GM18502 (cell line): ENCODE measurements at regions not wholly inside any gene's neighbourhood (a gene's known extent, or its start where the extent isn't known, plus 50 kb on each side); places are given as distances from the start of the nearest gene placed in this dataset.

ENCODE experiments used
- ATAC-seq: cut with Tn5 transposase; IDR thresholded peaks from one replicate; pipeline ENCODE4 v1.9.1; 2021; ENCODE audit warnings: mild to moderate bottlenecking; ENCODE audit not compliant: unreplicated experiment, poor library complexity

DNA sequence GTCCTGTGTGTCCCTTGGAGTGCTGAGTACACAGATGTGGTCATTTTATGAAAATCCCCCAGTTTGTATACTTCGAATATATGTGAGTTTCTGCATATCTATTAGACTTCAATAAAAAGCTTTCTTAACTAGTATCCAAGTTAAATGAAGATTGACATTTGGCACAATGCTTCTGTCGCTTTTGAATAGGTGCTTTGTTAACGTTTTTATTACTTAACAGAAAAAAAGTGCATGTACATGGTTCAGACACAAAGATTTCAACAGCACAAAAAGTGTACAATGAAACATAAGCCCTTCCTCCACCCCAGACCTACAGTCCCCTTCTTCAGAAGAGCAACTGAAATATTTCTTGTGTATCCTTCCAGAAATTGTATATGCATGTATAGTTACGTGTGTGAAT, 427.4 kb upstream of the PROK2 start:
- no peak for ATAC-seq

DNA sequence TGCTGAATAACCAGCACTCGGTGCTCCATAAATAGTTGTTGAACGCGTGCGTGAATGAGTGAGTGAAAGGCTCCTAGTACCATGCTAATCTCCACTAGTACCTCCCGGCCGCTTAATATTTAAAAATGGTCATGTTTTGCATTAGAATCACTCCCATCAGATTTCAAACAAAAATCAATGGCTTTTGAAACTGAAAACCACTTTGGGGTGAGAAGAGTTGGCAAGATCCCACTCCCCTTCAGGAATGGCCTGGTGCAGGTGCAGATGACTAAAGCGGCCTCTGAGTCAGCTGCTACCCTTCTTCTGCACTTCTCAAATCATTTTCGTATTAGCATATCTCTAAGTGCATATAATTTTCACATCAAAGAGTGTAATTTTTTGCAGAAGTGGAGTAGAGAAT, 425.3 kb upstream of the PROK2 start:
- no peak for ATAC-seq

GRCh38 chr3:72205297-72205826, 420.4 kb upstream of the PROK2 start:
- no peak for ATAC-seq

DNA sequence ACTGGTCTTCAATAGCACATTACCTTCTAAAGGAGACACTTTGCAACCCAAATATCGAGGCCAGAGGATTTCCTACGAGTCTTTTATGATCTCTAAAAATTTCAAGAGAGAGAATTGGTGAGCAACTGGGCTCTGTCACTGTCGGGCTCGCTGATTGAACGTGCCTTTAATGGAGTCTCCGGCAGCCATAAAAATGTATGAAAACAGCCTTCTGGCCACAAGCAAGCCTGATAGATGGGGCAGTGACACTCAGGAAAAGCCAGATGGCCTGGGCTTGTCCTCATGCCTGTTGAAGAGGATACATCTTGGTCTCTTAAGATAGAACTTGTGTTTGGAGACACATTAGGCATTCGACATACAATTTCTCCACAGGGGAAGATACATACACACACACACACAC, 419.5 kb upstream of the PROK2 start:
- ATAC-seq = no peak

GRCh38 chr3:72203613-72204349, 418.8 kb upstream of the PROK2 start:
- ATAC-seq = no peak

DNA sequence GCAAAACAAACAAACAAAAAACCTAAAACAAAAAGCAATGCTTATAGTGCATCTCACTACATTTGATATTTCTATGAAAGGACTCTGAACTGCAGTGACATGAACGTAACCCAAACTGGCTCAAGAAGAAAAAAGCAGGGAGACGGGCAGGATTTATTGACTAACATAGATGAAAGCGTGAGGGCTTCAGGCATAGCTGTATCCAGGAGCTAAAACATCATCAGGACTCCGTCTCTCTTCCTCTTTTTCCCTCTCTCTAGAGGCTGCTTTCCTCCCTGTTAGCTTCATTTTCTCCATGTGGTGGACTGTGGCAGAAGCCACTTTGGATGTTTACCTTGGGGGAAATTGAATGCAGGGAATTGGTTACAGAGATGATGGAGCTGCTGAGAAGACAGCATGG, 418.2 kb upstream of the PROK2 start:
- ATAC-seq = no peak

DNA sequence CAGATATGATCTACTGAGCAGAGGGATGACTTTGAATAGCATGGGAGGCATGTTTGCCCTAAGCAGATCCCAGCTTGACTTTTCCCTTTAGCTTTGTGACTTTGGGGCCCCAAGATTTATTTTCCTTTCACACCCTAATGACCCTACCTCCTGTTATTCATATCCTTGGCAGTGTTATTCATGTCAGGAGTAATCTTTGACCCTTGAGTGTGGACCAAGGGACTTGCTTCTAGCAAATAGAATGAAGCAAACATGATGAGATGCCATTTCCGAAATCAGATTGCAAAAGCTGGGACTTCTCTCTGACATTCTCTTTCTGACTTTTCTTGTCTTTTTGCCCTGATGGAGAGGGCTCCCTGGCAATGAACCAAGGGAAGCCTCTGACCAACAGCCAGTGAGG, 415.4 kb upstream of the PROK2 start:
- no peak for ATAC-seq

DNA sequence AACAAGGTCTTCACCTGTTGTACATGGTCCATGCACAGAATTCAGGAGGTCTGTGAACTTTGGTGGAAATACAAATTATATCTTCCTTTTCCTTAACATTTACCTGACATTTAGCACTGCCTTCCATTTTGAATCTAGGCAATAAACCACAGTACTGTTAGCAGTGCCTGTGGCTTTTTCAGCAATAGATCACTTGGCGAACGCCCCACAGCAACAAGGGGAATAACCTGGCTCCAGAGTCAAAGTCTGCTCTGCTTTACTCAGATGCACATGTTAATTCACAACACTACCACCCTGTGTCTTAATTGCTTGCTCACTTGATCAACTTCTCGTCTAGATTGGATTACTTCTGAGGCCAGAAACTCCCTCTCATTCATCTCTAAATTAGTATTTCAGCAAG, 414.6 kb upstream of the PROK2 start:
- no peak for ATAC-seq

DNA sequence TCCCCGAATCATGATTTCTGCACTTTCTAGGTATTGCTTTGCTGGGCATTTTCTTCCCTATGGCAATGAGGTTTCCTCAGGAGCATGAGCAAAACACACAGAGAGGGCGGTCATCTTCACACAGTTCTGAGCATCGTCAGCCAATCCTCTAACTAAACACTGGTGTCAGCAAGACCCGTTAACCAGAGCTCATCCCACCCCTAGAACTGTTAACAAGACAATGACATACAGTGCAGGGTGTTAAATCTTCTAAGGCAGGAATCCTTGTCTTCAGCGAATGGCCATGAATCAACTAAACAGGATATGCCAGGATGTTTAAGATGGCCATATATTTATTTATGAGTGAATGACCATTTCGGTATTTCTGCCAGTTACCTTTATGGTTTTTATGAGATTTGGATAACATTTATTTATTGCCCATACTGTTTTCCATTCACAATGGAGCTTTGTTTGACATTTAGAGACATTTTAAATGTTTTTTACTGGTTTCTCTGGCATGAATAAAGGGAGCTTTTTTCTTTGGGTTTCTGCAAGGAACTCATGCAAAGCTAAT, 411.5 kb upstream of the PROK2 start:
- ATAC-seq = no peak

- no peak for ATAC-seq
These were observed 410.9 kb upstream of the PROK2 start for GRCh38 chr3:72195895-72196294.

DNA sequence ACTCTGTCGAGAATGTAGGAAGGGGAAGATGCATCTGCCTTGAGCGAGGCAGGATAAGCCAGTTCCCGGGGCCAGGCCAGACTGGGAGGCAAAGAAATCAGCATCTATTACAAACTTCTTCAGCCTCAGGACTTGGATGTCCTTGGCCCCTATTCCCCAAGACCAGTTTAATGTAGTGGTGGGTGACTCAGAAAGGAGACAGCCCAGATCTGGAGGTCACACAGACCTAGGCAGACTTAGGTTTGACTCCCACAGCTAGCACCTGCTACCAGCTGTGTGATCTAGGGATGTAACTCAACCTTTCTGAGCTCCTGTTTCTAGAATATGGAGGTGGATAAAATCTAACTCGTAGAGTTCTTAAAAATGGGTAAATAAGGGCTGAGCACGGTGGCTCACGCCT, 409.5 kb upstream of the PROK2 start:
- no peak for ATAC-seq

DNA sequence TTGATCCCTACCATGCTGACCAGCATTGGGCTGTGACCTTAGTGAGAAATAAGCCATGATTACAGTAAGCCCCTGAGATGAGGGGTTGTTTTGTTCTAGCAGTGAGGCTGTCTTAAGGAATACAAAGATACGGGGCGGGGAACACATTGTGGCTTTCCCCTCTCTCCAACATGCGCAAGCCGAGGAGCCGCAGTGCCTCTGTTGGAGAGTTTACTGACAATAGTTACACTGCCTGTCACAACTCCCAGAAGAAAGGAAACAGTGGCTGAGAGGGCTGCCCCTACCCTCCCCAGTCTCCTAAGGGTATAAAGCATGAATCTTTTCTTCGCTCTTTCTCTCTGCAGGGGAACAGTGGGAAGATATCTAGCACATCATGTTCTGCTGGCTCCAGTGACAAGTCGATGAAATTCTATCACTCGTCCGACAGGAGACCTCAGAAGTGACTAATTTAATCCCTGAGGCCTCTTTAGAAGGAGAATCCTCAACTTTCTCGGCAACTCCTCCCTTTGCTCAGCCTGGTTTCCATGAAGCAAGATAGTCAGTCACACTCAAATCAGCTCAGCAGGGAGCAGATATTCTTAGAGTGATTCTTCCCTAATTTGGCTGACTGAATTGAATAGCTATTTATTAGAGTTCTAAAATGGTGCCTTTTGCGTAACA, 409.0 kb upstream of the PROK2 start:
- ATAC-seq = no peak

- no peak for ATAC-seq
These were observed 407.6 kb upstream of the PROK2 start for GRCh38 chr3:72192572-72192971.

DNA sequence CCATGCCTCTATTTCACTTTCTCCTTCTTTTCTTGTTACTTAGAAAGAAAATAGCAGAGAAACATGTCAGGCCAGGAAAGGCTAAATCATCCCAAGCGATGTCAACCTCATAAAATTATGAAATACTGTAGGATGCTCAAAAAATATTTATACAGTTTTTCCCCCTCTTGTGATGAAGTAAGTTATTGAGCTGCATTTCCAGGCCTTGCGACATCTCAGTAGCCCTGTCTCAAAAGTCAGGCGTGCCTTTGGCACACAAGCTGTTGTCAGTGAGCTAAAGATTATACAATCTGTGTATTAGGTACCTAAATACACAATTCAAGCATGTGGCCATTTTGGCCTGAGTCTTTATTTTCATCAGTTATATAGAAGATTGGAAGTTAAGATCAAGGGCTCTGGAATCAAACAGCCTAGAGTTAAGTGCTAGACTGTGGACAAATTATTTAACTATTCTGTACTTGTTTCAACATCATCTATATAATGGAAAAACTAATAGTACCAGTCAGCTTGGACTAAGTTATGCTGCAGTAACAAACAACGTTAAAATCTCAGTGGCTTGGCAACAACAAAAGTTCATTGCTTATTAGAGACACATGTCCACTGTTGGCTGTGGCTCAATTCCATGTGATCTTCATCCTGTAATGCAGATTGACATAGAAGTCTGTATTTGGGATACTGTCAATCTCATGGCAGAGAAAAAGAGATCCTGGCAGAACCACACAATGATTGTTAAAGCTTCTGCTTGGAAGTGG, 406.4 kb upstream of the PROK2 start:
- no peak for ATAC-seq

DNA sequence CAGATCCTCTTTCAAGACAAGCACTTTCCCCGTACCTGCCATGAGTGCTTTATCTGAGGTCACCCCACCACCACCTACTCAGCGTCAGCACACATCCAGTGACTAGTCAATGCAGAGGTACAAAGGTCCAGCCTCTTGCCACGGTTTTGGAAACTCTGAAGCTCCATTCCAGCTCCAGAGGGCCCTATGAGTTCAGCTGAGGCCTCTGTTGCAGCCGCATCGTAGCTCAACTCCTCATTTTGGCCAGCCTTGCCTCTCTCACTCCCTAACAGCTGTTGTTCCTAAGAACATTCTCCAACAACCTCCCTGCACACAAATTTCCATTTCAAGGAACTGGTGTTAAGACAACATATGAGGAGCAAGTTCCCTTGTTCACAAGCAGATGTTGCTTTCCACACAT, 405.1 kb upstream of the PROK2 start:
- ATAC-seq = no peak

DNA sequence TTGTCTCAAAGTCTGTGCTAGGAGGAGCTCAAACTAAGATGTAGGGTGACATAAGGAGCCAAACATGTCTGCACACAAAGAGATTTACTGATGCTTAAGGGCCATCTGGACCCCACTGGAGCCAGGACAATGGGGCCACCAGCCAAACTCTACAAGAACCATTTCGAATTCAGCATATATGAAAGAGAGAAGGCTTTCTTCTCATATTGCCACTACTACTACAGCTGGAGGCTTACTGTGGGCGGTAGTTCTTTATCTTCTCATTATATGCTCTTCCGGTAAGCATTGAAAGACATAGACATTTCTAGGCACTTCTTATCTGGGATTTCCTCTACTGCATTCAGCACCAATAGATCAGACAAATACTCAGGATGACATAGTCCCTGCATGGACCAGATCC, 404.4 kb upstream of the PROK2 start:
- no peak for ATAC-seq

GRCh38 chr3:72188536-72188935, 403.6 kb upstream of the PROK2 start:
- no peak for ATAC-seq

GRCh38 chr3:72187131-72187530, 402.2 kb upstream of the PROK2 start:
- ATAC-seq = no peak

DNA sequence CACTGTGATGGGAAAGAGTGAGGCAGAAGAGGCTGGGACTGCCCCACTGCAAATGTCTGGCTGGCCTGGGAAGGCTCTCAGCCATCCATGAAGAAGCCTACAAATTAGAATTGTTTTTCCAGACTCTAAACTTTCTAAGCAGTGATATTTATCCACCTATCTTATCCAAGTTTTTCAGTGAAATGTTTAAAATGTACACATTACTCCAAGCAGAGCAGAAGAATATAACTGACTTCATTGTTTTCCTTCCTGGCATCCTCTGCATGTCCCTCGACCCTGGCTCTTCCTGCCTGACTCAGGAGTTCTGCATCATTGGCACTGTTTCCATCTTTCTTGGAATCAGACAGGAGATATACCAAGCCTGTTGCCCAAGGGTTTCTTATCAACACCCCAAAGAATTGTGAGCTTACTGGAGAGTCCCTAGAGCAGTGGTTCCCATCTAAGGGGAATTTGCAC, 401.5 kb upstream of the PROK2 start:
- ATAC-seq = no peak

DNA sequence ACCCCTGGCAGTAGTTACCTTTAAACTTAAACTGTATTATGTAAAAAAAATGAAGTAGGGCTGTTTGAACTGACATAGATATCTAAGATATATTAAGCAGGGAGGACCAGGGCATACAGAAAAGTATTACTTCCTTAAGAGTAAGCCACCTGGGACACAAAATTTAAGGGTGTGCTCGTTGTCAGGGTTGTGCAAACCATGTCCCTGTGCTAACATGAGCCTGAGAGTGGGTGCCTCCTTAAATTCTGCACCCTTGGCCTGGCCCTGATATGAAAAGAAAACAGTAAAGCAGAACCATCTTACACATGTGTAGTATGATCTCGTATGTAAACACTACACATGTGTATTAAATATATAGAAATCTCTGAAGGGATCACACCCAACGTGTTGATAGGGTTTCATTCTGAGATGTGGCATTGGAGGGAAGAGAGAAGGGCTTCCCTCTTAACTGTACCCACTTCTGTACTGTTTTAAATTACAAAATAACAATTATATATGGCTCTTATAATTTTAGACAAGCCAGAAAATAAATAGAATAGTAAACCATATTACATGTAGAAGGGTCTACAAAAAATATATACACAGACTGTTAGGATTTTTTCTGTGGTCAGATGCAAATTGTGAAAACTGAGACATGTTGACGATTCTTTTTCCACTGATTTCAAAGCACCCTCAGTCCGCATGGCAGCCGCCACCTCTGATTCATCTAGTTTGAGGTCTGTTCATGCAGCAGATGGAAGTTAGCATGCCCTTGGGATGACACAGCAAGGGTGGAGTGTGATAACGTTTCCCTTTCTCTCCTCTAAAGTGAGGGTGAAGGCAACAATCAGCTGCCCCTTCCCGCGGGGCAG, 400.8 kb upstream of the PROK2 start:
- ATAC-seq = peak; percentile 48
